Esophagus muscularis mucosa (tissue), 4 donors: ENCODE measurements at regions not wholly inside any gene's neighbourhood (a gene's known extent, or its start where the extent isn't known, plus 50 kb on each side); places are given as distances from the start of the nearest gene placed in this dataset.

ENCODE experiments used
- DNase-seq: peaks from one replicate; pipeline ENCODE4 v3.0.0-alpha.2; 2017; ENCODE audit errors: extremely low spot score
- H3K27ac ChIP-seq, 4 donors: fragments of 200-600 bp; sonication (generic); replicated peaks in 1 of 4; 1 replicate in 3 of 4; 2 replicates in 1 of 4; pipeline ENCODE4 v1.5.1; 2016 to 2019; ENCODE audit warnings: mild to moderate bottlenecking in 1 of 4
- H3K27me3 ChIP-seq, 4 donors: fragments of 200-600 bp; sonication (generic); one replicate each; pipeline versions ENCODE4 v1.5.1 to v1.6.0; 2016 to 2019
- H3K36me3 ChIP-seq, 4 donors: fragments of 200-600 bp; sonication (generic); one replicate each; pipeline ENCODE4 v1.5.1; 2016 to 2019
- H3K4me1 ChIP-seq, 4 donors: fragments of 200-600 bp; sonication (generic); one replicate each; pipeline ENCODE4 v1.5.1; 2016 to 2019
- H3K4me3 ChIP-seq, 4 donors: fragments of 200-600 bp; sonication (generic); 1 replicate in 2 of 4; 2 replicates in 2 of 4; pipeline ENCODE4 v1.5.1; 2016 to 2019; ENCODE audit warnings: mild to moderate bottlenecking in 4 of 4, moderate library complexity in 1 of 4
- H3K9me3 ChIP-seq, 4 donors: fragments of 200-600 bp; sonication (generic); 1 replicate in 3 of 4; 2 replicates in 1 of 4; pipeline ENCODE4 v1.5.1; 2016 to 2019
- CTCF ChIP-seq, 3 experiments: fragments of 200-600 bp in 2 of 3; fragments of 450-650 bp in 1 of 3; sonication (generic) in 2 of 3; IDR thresholded peaks; one replicate each; pipeline ENCODE4 v1.5.1; 2017 to 2019; ENCODE audit warnings: antibody characterized with exemption in 3 of 3, mild to moderate bottlenecking in 2 of 3, moderate library complexity in 1 of 3
- EP300 ChIP-seq: sonication (generic); formaldehyde crosslinking; IDR thresholded peaks from one replicate; pipeline ENCODE4 v1.6.1; 2017; ENCODE audit warnings: antibody characterized with exemption
- POLR2A ChIP-seq: fragments of 450-650 bp; IDR thresholded peaks from one replicate; pipeline ENCODE4 v1.6.1; 2017; ENCODE audit warnings: antibody characterized with exemption, moderate library complexity, mild to moderate bottlenecking, low read depth
- POLR2AphosphoS5 ChIP-seq, 2 donors: sonication (generic); formaldehyde crosslinking; IDR thresholded peaks; one replicate each; pipeline ENCODE4 v1.6.1; 2017; ENCODE audit warnings: antibody characterized with exemption in 2 of 2
- WGBS: methylation state at CpG from one replicate; pipeline ENCODE4 v1.1.5; 2018; 5-methylcytosine and 5-hydroxymethylcytosine counted together
- intact Hi-C: fragments of 100-400 bp; cut with DNase I; formaldehyde crosslinking; loops from one replicate; pipeline ENCODE4 v1.15.1; 2023

GRCh38 chr18:47558110-47558750 lies 306.8 kb upstream of the SKOR2 start:
- WGBS = 69% methylated on average over 4 of the region's 4 CpGs
- intact Hi-C loops = no loop called here

GRCh38 chr18:47557160-47557559 lies 305.7 kb upstream of the SKOR2 start:
- TF ChIP-seq POLR2A (no peak), EP300 (no peak), CTCF (IDR thresholded peaks at IDR 0.05) (no peak), POLR2AphosphoS5 (IDR thresholded peaks at IDR 0.05) (no peak)
- DNase-seq = no peak
- no peaks in the 10 kb centered on the region for H3K4me1 ChIP-seq
- H3K27me3 ChIP-seq = peaks cover 0 to 27% (median 0%) of the 10 kb centered on the region in 4 donors
- WGBS = 71% methylated on average over 7 of the region's 7 CpGs
- H3K27ac ChIP-seq = no peak overlapping the region
- H3K36me3 ChIP-seq = no peaks in the 10 kb centered on the region
- H3K4me3 ChIP-seq = no peak overlapping the region
- intact Hi-C loops = no loop called here
- no peaks in the 10 kb centered on the region for H3K9me3 ChIP-seq

More at GRCh38 chr18:47558110-47558750, 306.8 kb upstream of the SKOR2 start:
- H3K27ac ChIP-seq = no peak overlapping the region
- no peak for DNase-seq
- no peak for TF ChIP-seq CTCF (IDR thresholded peaks at IDR 0.05)
- TF ChIP-seq EP300 = no peak
- no peak for TF ChIP-seq POLR2A
- TF ChIP-seq POLR2AphosphoS5 (IDR thresholded peaks at IDR 0.05) = no peak
- no peak overlapping the region for H3K4me3 ChIP-seq
- H3K27me3 ChIP-seq = peaks cover 0 to 27% (median 0%) of the 10 kb centered on the region in 4 donors
- H3K4me1 ChIP-seq = no peaks in the 10 kb centered on the region
- no peaks in the 10 kb centered on the region for H3K36me3 ChIP-seq
- no peaks in the 10 kb centered on the region for H3K9me3 ChIP-seq

- no peaks in the 10 kb centered on the region for H3K27me3 ChIP-seq
- no peaks in the 10 kb centered on the region for H3K4me1 ChIP-seq
- WGBS = 85% methylated on average over 3 of the region's 3 CpGs
- no peaks in the 10 kb centered on the region for H3K36me3 ChIP-seq
- no peak overlapping the region for H3K27ac ChIP-seq
- DNase-seq = no peak
- no peak for TF ChIP-seq EP300
- no peak for TF ChIP-seq POLR2AphosphoS5 (IDR thresholded peaks at IDR 0.05)
- TF ChIP-seq POLR2A = no peak
- TF ChIP-seq CTCF (IDR thresholded peaks at IDR 0.05) = no peak
- H3K4me3 ChIP-seq = no peak overlapping the region
- H3K9me3 ChIP-seq = no peaks in the 10 kb centered on the region
- intact Hi-C loops = no loop called here
Observed at GRCh38 chr18:47552783-47553182, 301.3 kb upstream of the SKOR2 start.

- no peak for DNase-seq
- Histone ChIP-seq H3K27me3 (no peaks in the 10 kb centered on the region), H3K27ac (no peak overlapping the region), H3K36me3 (no peaks in the 10 kb centered on the region), H3K4me3 (no peak overlapping the region), H3K9me3 (no peaks in the 10 kb centered on the region), H3K4me1 (no peaks in the 10 kb centered on the region)
- WGBS = 70% methylated on average over 2 of the region's 2 CpGs
- intact Hi-C loops = no loop called here
- TF ChIP-seq CTCF (IDR thresholded peaks at IDR 0.05) (no peak), POLR2AphosphoS5 (IDR thresholded peaks at IDR 0.05) (no peak), POLR2A (no peak)
Observed at GRCh38 chr18:47550611-47551010, 299.2 kb upstream of the SKOR2 start.

GRCh38 chr18:47549021-47549540 lies 297.6 kb upstream of the SKOR2 start:
- H3K9me3 ChIP-seq = no peaks in the 10 kb centered on the region
- DNase-seq = no peak
- no peak overlapping the region for H3K27ac ChIP-seq
- intact Hi-C loops = no loop called here
- WGBS = 66% methylated on average over 2 of the region's 2 CpGs
- TF ChIP-seq EP300 (no peak), POLR2AphosphoS5 (IDR thresholded peaks at IDR 0.05) (no peak), POLR2A (no peak), CTCF (IDR thresholded peaks at IDR 0.05) (no peak)
- peaks cover 0 to 5% (median 0%) of the 10 kb centered on the region in 4 donors for H3K27me3 ChIP-seq
- H3K4me1 ChIP-seq = no peaks in the 10 kb centered on the region
- no peak overlapping the region for H3K4me3 ChIP-seq
- no peaks in the 10 kb centered on the region for H3K36me3 ChIP-seq
